ENCODE measurements at regions not wholly inside any gene's neighbourhood (a gene's known extent, or its start where the extent isn't known, plus 50 kb on each side); places are given as distances from the start of the nearest gene placed in this dataset.

DNA sequence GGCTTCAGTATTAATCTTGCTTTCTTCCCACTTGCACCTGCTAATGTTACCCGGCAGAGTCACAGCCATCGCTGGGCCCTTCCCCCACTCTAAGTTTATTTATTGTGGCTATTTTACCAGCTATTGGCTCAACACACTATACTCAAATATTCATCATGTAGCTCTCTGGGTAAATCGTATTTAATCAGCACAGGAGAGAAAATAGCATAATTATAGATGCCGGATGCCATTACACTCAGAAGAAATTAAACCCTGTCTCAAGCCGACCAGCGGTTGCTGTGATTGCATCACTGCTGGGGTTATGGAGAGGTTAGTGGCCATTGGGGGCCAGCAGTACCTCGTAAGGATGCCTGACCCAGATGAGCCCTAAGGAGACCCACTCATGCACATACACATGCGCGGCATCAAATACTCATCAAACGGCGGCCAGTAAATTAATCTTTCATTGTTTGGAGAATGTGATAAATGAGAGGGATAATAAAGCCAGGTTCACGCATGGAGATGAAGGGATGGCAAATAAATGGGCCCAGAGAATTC lies 269.5 kb upstream of the ZFHX3 start:
- TF ChIP-seq, protein P1, sequence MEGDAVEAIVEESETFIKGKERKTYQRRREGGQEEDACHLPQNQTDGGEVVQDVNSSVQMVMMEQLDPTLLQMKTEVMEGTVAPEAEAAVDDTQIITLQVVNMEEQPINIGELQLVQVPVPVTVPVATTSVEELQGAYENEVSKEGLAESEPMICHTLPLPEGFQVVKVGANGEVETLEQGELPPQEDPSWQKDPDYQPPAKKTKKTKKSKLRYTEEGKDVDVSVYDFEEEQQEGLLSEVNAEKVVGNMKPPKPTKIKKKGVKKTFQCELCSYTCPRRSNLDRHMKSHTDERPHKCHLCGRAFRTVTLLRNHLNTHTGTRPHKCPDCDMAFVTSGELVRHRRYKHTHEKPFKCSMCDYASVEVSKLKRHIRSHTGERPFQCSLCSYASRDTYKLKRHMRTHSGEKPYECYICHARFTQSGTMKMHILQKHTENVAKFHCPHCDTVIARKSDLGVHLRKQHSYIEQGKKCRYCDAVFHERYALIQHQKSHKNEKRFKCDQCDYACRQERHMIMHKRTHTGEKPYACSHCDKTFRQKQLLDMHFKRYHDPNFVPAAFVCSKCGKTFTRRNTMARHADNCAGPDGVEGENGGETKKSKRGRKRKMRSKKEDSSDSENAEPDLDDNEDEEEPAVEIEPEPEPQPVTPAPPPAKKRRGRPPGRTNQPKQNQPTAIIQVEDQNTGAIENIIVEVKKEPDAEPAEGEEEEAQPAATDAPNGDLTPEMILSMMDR (IDR thresholded peaks at IDR 0.05; ENCODE audit: low read depth, low read length, poor library complexity, severe bottlenecking), result no peak
- no peak for TF ChIP-seq EZH2phosphoT487 (IDR thresholded peaks at IDR 0.05; ENCODE audit: borderline replicate concordance, low read length)

All from DOHH2 (cell line).